H9 (cell line): ENCODE measurements at regions not wholly inside any gene's neighbourhood (a gene's known extent, or its start where the extent isn't known, plus 50 kb on each side); places are given as distances from the start of the nearest gene placed in this dataset.

Source experiments
- DNase-seq: peaks from one replicate; pipeline ENCODE4 v3.0.0-alpha.2; 2017
- H2AFZ ChIP-seq: one replicate; pipeline ENCODE4 v1.6.1; 2013; ENCODE audit warnings: mild to moderate bottlenecking, low read length, control low read depth, moderate library complexity
- H2AK5ac ChIP-seq: 2 replicates; pipeline ENCODE4 v1.6.1; 2013; ENCODE audit warnings: low read length, control low read depth, mixed read lengths; ENCODE audit not compliant: insufficient read length
- H2BK120ac ChIP-seq: one replicate; pipeline ENCODE4 v1.6.1; 2013; ENCODE audit warnings: low read depth, mild to moderate bottlenecking, low read length, control low read depth, inconsistent platforms; ENCODE audit not compliant: poor library complexity, severe bottlenecking
- H2BK12ac ChIP-seq: 2 replicates; pipeline ENCODE4 v1.6.1; 2013; ENCODE audit warnings: low read length, control low read depth, mixed read lengths, low read depth; ENCODE audit not compliant: insufficient read length
- H2BK15ac ChIP-seq: 2 replicates; pipeline ENCODE4 v1.6.1; 2013; ENCODE audit warnings: low read depth, low read length, control low read depth
- H2BK20ac ChIP-seq: one replicate; pipeline ENCODE4 v1.6.1; 2013; ENCODE audit warnings: low read depth, mild to moderate bottlenecking, low read length, control low read depth, inconsistent platforms; ENCODE audit not compliant: poor library complexity, severe bottlenecking
- H2BK5ac ChIP-seq: 2 replicates; pipeline ENCODE4 v1.6.1; 2013; ENCODE audit warnings: low read length, control low read depth, mixed read lengths; ENCODE audit not compliant: insufficient read length
- H3K14ac ChIP-seq: 2 replicates; pipeline ENCODE4 v1.6.1; 2013; ENCODE audit warnings: low read length, control low read depth; ENCODE audit not compliant: insufficient read depth
- H3K18ac ChIP-seq: 2 replicates; pipeline ENCODE4 v1.6.1; 2013; ENCODE audit warnings: low read depth, mild to moderate bottlenecking, mixed read lengths, low read length, control low read depth; ENCODE audit not compliant: insufficient read length
- H3K23ac ChIP-seq: 2 replicates; pipeline ENCODE4 v1.6.1; 2013; ENCODE audit warnings: low read length, control low read depth, mixed read lengths, low read depth; ENCODE audit not compliant: insufficient read length
- H3K23me2 ChIP-seq: 2 replicates; pipeline ENCODE4 v1.6.1; 2013; ENCODE audit warnings: low read depth, mild to moderate bottlenecking, mixed read lengths, low read length, control low read depth; ENCODE audit not compliant: insufficient read length, poor library complexity, severe bottlenecking
- H3K27ac ChIP-seq: 2 replicates; pipeline ENCODE4 v1.5.1; 2013; ENCODE audit warnings: low read length, control low read depth, mixed read lengths, low read depth; ENCODE audit not compliant: insufficient read length
- H3K27me3 ChIP-seq: 2 replicates; pipeline ENCODE4 v1.6.1; 2013; ENCODE audit warnings: low read length, control low read depth, inconsistent platforms; ENCODE audit not compliant: insufficient read depth
- H3K4ac ChIP-seq: 2 replicates; pipeline ENCODE4 v1.6.1; 2013; ENCODE audit warnings: low read depth, mild to moderate bottlenecking, control low read depth, inconsistent platforms, low read length, moderate library complexity
- H3K4me1 ChIP-seq: 2 replicates; pipeline ENCODE4 v1.6.1; 2013; ENCODE audit warnings: low read length, control low read depth, inconsistent platforms; ENCODE audit not compliant: insufficient read depth
- H3K4me2 ChIP-seq: 2 replicates; pipeline ENCODE4 v1.6.1; 2013; ENCODE audit warnings: low read length, control low read depth, mixed read lengths; ENCODE audit not compliant: insufficient read length, insufficient read depth
- H3K56ac ChIP-seq: 2 replicates; pipeline ENCODE4 v1.6.1; 2013; ENCODE audit warnings: low read depth, mild to moderate bottlenecking, mixed read lengths, low read length, control low read depth; ENCODE audit not compliant: insufficient read length
- H3K79me1 ChIP-seq: 2 replicates; pipeline ENCODE4 v1.6.1; 2013; ENCODE audit warnings: low read depth, mild to moderate bottlenecking, moderate library complexity, low read length, control low read depth, inconsistent platforms; ENCODE audit not compliant: insufficient read depth, poor library complexity, severe bottlenecking
- H3K79me2 ChIP-seq: 2 replicates; pipeline ENCODE4 v1.6.1; 2013; ENCODE audit warnings: low read length, control low read depth, inconsistent platforms; ENCODE audit not compliant: insufficient read depth
- H3K9ac ChIP-seq: 2 replicates; pipeline ENCODE4 v1.6.1; 2013; ENCODE audit warnings: low read length, control low read depth, mixed read lengths; ENCODE audit not compliant: insufficient read length; ENCODE audit errors: extremely low read depth
- H3K9me3 ChIP-seq: one replicate; pipeline ENCODE4 v1.6.1; 2013; ENCODE audit warnings: low read depth, low read length, inconsistent platforms; ENCODE audit not compliant: control insufficient read depth
- H3T11ph ChIP-seq: one replicate; pipeline ENCODE4 v1.6.1; 2013; ENCODE audit warnings: mild to moderate bottlenecking, low read length, control low read depth, inconsistent platforms
- H4K20me1 ChIP-seq: one replicate; pipeline ENCODE4 v1.6.1; 2013; ENCODE audit not compliant: control insufficient read depth, insufficient read length, insufficient read depth
- H4K5ac ChIP-seq: 2 replicates; pipeline ENCODE4 v1.6.1; 2013; ENCODE audit warnings: low read depth, mild to moderate bottlenecking, mixed read lengths, low read length, control low read depth; ENCODE audit not compliant: insufficient read length
- H4K8ac ChIP-seq: replicated peaks from 2 replicates; pipeline ENCODE4 v1.6.1; 2013; ENCODE audit warnings: low read length, control low read depth, mixed read lengths, low read depth; ENCODE audit not compliant: insufficient read length
- H4K91ac ChIP-seq: 2 replicates; pipeline ENCODE4 v1.6.1; 2013; ENCODE audit warnings: low read depth, mild to moderate bottlenecking, moderate library complexity, mixed read lengths, low read length, control low read depth; ENCODE audit not compliant: insufficient read length
- H3K27ac Mint-ChIP-seq, 3 experiments: 2 replicates in 2 of 3; 3 replicates in 1 of 3; pipeline ENCODE4 v1.8.0; 2020 to 2021; ENCODE audit warnings: mixed read lengths in 3 of 3, mild to moderate bottlenecking in 1 of 3, moderate library complexity in 1 of 3
- H3K27me3 Mint-ChIP-seq: 2 replicates; pipeline ENCODE4 v1.8.0; 2021; ENCODE audit warnings: low read depth, mild to moderate bottlenecking, moderate library complexity, mixed read lengths
- H3K36me3 Mint-ChIP-seq, 3 experiments: 2 replicates in 2 of 3; 3 replicates in 1 of 3; pipeline ENCODE4 v1.8.0; 2020 to 2021; ENCODE audit warnings: low read depth in 3 of 3, mixed read lengths in 3 of 3; ENCODE audit not compliant: insufficient read depth in 1 of 3
- H3K4me1 Mint-ChIP-seq, 2 experiments: 2 replicates each; pipeline ENCODE4 v1.8.0; 2020; ENCODE audit warnings: mixed read lengths in 2 of 2
- H3K4me3 Mint-ChIP-seq, 2 experiments: 2 replicates in 1 of 2; 3 replicates in 1 of 2; pipeline ENCODE4 v1.8.0; 2020 to 2021; ENCODE audit warnings: mild to moderate bottlenecking in 2 of 2, mixed read lengths in 2 of 2, moderate library complexity in 1 of 2
- H3K9me3 Mint-ChIP-seq, 2 experiments: 2 replicates in 1 of 2; 3 replicates in 1 of 2; pipeline ENCODE4 v1.8.0; 2020; ENCODE audit warnings: mild to moderate bottlenecking in 2 of 2, mixed read lengths in 2 of 2, moderate library complexity in 1 of 2
- CTCF ChIP-seq: fragments of 200-600 bp; sonication (generic); conservative IDR thresholded peaks from 3 replicates; pipeline ENCODE4 v1.8.0; 2021; ENCODE audit warnings: antibody characterized with exemption, mild to moderate bottlenecking

- no peak overlapping the region for H2AFZ ChIP-seq
- no peaks in the 10 kb centered on the region for H3K9me3 ChIP-seq
- H2BK5ac ChIP-seq: no peak overlapping the region
- H3K14ac ChIP-seq: no peak overlapping the region
- no peaks in the 10 kb centered on the region for H3K23me2 ChIP-seq
- no peaks in the 10 kb centered on the region for H3K27me3 Mint-ChIP-seq
- DNase-seq: no peak
- H3K4ac ChIP-seq: no peak overlapping the region
- H4K91ac ChIP-seq: no peak overlapping the region
- no peaks in the 10 kb centered on the region for H3K36me3 Mint-ChIP-seq
- no peaks in the 10 kb centered on the region for H3K9me3 Mint-ChIP-seq
- H3K27ac ChIP-seq: no peak overlapping the region
- no peak overlapping the region for H4K8ac ChIP-seq
- H3T11ph ChIP-seq: no peak overlapping the region
- no peaks in the 10 kb centered on the region for H3K79me2 ChIP-seq
- H2BK120ac ChIP-seq: no peak overlapping the region
- TF ChIP-seq CTCF: no peak
- no peak overlapping the region for H3K18ac ChIP-seq
- no peak overlapping the region for H3K9ac ChIP-seq
- no peak overlapping the region for H2BK20ac ChIP-seq
- H4K5ac ChIP-seq: no peak overlapping the region
- H3K27me3 ChIP-seq: no peaks in the 10 kb centered on the region
- H3K4me1 Mint-ChIP-seq: no peaks in the 10 kb centered on the region
- H3K27ac Mint-ChIP-seq: no peak overlapping the region
- no peaks in the 10 kb centered on the region for H3K79me1 ChIP-seq
- no peak overlapping the region for H2AK5ac ChIP-seq
- H2BK12ac ChIP-seq: no peak overlapping the region
- H3K4me2 ChIP-seq: no peak overlapping the region
- H4K20me1 ChIP-seq: no peaks in the 10 kb centered on the region
- no peaks in the 10 kb centered on the region for H3K4me1 ChIP-seq
- no peak overlapping the region for H3K4me3 Mint-ChIP-seq
- no peak overlapping the region for H3K56ac ChIP-seq
- H2BK15ac ChIP-seq: no peak overlapping the region
- no peak overlapping the region for H3K23ac ChIP-seq
Measured at GRCh38 chr10:55495555-55495954, 694.5 kb upstream of the PCDH15 start.
